ENCODE measurements at regions not wholly inside any gene's neighbourhood (a gene's known extent, or its start where the extent isn't known, plus 50 kb on each side); places are given as distances from the start of the nearest gene placed in this dataset.

DNA sequence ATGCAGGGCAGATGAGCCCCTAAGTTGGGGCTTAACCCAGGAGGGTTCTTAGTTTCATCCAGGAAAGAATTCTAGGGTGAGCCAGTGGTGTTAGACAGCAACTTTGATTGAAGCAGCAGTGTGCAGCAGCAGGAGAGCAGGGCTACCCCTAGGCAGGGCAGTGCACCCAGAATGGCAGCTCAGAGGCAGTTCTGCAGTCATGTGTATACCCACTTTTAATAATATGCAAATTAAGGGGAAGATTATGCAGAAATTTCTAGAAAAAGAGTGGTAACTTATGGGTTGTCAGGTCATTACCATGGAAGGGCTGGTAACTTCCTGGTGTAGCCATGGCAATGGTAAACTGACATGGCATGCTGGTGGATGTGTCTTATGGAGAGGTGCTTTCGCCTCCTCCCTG, 297.5 kb downstream of the PCNX1 start:
- no peak overlapping the region for H3K9ac ChIP-seq (ENCODE audit: low read depth, low read length)
- no peaks in the 10 kb centered on the region for H3K36me3 ChIP-seq (ENCODE audit: control insufficient read depth, insufficient read depth, low read length)
- no peaks in the 10 kb centered on the region for H3K4me1 ChIP-seq (ENCODE audit: control insufficient read depth, insufficient read depth, low read length)
- no peaks in the 10 kb centered on the region for H3K9me3 ChIP-seq (ENCODE audit: control insufficient read depth, insufficient read depth, low read length)
- H3K27me3 ChIP-seq (ENCODE audit: control insufficient read depth, insufficient read depth, low read length) = no peaks in the 10 kb centered on the region
- no peak overlapping the region for H3K4me3 ChIP-seq (ENCODE audit: low read depth, low read length)

DNA sequence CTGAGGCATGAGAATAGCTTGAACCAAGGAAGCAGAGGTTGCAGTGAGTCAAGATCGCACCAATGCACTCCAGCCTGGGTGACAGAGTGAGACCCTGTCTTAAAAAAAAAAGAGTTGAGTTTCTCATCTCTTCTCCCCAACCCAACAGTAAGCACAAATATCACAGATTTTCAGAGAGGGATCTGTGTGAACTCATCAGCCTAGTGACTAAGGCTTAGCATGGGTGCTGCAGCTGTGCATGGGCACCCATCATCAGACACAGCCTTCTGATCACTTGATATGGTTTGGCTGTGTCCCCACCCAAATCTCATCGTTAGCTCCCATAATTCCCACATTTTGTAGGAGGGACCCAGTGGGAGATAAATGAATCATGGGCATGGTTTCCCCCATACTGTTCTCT, 298.9 kb downstream of the PCNX1 start:
- H3K9ac ChIP-seq (ENCODE audit: low read depth, low read length) = no peak overlapping the region
- H3K4me3 ChIP-seq (ENCODE audit: low read depth, low read length) = no peak overlapping the region
- no peaks in the 10 kb centered on the region for H3K4me1 ChIP-seq (ENCODE audit: control insufficient read depth, insufficient read depth, low read length)
- no peaks in the 10 kb centered on the region for H3K27me3 ChIP-seq (ENCODE audit: control insufficient read depth, insufficient read depth, low read length)
- no peaks in the 10 kb centered on the region for H3K9me3 ChIP-seq (ENCODE audit: control insufficient read depth, insufficient read depth, low read length)
- no peaks in the 10 kb centered on the region for H3K36me3 ChIP-seq (ENCODE audit: control insufficient read depth, insufficient read depth, low read length)

DNA sequence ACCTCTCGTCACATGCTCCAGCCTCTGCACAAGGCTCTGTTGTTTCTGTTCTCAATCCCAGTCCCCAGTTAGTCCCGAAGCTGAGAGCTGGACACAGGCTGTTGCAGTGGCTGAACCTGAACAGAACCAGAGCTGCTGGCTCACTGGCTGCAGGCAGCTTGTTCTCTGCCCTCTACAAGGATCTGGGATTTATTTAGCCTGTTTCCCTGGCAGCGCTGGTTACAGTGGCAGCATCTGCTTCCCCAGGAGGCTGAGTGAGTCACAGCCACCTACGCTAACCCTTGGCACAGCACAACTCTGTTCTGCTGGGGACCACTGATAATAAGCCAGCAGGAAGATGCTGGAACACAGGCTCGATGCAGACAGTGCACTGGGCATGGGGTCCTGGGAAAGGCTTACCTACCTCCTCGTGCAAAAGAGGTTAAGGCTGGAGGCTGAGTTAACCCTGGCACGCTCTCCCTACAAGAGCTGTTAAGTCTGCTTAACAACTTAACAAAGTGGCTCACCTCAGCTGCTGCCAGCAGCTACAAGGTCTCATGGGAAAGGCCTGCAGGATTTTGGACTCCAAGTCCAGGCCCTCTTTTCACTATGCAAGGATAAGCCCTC, 299.6 kb downstream of the PCNX1 start:
- no peak overlapping the region for H3K4me3 ChIP-seq (ENCODE audit: low read depth, low read length)
- no peaks in the 10 kb centered on the region for H3K36me3 ChIP-seq (ENCODE audit: control insufficient read depth, insufficient read depth, low read length)

DNA sequence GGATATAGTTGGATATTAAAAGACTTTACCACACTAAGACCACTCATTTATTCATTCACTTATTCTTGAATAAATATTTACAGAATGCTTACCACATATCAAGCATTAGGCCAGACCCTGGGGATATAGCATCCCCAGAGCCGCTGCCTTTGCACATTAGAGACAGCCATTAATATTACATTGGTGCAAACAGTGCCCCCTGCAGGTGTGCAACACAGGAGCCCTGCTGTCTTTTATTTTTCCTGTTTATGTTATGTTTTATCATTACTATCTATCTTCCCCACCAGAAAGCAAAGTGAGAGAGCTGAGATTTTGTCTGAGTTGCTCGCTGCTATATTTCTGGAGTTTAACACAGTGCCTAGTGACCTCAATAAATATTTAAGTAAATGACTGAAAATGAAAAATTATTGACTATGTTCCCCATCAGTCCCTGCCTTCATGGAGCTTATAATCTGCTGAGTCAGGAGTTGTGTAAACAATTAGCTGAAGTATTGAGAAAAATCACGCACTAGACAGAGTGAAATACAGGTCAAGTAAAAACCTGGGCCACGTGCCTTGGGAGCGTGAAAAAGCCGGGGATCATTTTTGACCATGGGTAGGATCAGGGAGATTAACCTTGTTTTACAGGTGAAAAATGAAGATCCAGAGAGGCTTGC, 301.6 kb downstream of the PCNX1 start:
- no peak overlapping the region for H3K4me3 ChIP-seq (ENCODE audit: low read depth, low read length)
- H3K27me3 ChIP-seq (ENCODE audit: control insufficient read depth, insufficient read depth, low read length) = no peaks in the 10 kb centered on the region
- no peaks in the 10 kb centered on the region for H3K9me3 ChIP-seq (ENCODE audit: control insufficient read depth, insufficient read depth, low read length)
- no peaks in the 10 kb centered on the region for H3K4me1 ChIP-seq (ENCODE audit: control insufficient read depth, insufficient read depth, low read length)
- H3K9ac ChIP-seq (ENCODE audit: low read depth, low read length) = no peak overlapping the region
- no peaks in the 10 kb centered on the region for H3K36me3 ChIP-seq (ENCODE audit: control insufficient read depth, insufficient read depth, low read length)

More for the DNA sequence above, 299.6 kb downstream of the PCNX1 start:
- Histone ChIP-seq H3K9me3 (ENCODE audit: control insufficient read depth, insufficient read depth, low read length) (no peaks in the 10 kb centered on the region), H3K9ac (ENCODE audit: low read depth, low read length) (no peak overlapping the region), H3K27me3 (ENCODE audit: control insufficient read depth, insufficient read depth, low read length) (no peaks in the 10 kb centered on the region), H3K4me1 (ENCODE audit: control insufficient read depth, insufficient read depth, low read length) (no peaks in the 10 kb centered on the region)

DNA sequence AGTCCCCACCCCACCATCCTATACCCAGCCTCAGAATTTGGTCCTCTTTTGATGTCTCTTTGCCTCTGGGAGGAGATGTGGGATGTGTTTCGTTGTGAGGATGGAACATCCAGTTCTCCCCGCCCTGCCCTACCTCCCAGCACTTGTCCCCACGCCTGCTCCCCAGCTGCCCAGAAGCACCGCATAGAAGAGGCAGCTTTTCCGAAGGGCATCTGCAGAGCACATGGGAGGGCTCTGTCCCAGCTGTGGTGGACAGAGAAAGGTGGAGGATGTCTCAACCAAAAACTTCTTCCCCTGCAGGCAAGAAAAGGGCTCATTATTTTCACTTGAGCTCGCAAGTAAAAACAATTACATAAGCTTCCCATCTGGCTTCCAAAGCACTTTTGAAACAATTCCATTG, 302.6 kb downstream of the PCNX1 start:
- H3K36me3 ChIP-seq (ENCODE audit: control insufficient read depth, insufficient read depth, low read length) = no peaks in the 10 kb centered on the region
- H3K4me1 ChIP-seq (ENCODE audit: control insufficient read depth, insufficient read depth, low read length) = no peaks in the 10 kb centered on the region
- no peak overlapping the region for H3K4me3 ChIP-seq (ENCODE audit: low read depth, low read length)
- H3K27me3 ChIP-seq (ENCODE audit: control insufficient read depth, insufficient read depth, low read length) = no peaks in the 10 kb centered on the region
- no peak overlapping the region for H3K9ac ChIP-seq (ENCODE audit: low read depth, low read length)
- no peaks in the 10 kb centered on the region for H3K9me3 ChIP-seq (ENCODE audit: control insufficient read depth, insufficient read depth, low read length)

DNA sequence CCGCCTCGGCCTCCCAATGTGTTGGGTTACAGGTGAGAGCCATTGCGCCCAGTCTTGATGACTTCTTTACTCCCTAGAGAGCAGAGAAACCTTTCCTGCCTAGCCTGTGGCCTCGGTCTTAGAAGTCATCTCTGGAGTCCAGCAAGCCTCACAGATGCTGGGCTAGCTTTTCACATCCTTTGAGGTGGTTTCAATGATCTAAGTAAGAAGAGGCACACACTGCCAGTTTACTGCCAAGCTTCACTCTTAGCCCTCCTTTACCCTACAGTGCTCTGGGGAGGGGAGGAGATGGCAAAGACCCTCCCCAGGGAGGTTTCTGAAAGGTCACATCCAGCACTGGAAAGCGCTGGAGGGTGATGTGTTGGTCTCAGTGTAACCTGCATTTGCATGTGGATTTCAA, 304.8 kb downstream of the PCNX1 start:
- Histone ChIP-seq H3K9ac (ENCODE audit: low read depth, low read length) (no peak overlapping the region), H3K9me3 (ENCODE audit: control insufficient read depth, insufficient read depth, low read length) (no peaks in the 10 kb centered on the region), H3K4me3 (ENCODE audit: low read depth, low read length) (no peak overlapping the region), H3K4me1 (ENCODE audit: control insufficient read depth, insufficient read depth, low read length) (no peaks in the 10 kb centered on the region), H3K27me3 (ENCODE audit: control insufficient read depth, insufficient read depth, low read length) (no peaks in the 10 kb centered on the region), H3K36me3 (ENCODE audit: control insufficient read depth, insufficient read depth, low read length) (no peaks in the 10 kb centered on the region)

DNA sequence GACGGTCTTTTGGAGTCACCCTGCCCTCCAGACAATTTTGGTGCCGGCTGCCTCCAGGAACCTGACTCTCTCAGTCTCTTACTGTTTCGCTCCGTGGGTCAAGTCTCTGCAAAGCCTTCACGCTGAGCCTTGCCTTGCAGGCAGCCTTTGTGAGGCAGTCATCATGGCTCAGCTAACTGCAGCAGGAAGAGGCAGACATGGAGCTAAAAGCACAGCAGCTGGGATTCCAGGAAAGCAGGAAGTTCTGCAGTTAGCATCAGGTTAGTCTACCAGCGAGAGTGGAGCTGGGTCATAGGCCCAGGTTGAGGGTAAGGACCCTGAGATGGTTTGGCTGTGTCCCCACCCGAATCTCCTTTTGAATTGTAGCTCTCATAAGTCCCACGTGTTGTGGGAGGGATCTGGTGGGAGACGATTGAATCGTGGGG, 305.4 kb downstream of the PCNX1 start:
- no peak overlapping the region for H3K4me3 ChIP-seq (ENCODE audit: low read depth, low read length)
- H3K36me3 ChIP-seq (ENCODE audit: control insufficient read depth, insufficient read depth, low read length) = no peaks in the 10 kb centered on the region
- no peaks in the 10 kb centered on the region for H3K9me3 ChIP-seq (ENCODE audit: control insufficient read depth, insufficient read depth, low read length)
- H3K4me1 ChIP-seq (ENCODE audit: control insufficient read depth, insufficient read depth, low read length) = no peaks in the 10 kb centered on the region
- no peaks in the 10 kb centered on the region for H3K27me3 ChIP-seq (ENCODE audit: control insufficient read depth, insufficient read depth, low read length)
- H3K9ac ChIP-seq (ENCODE audit: low read depth, low read length) = no peak overlapping the region

DNA sequence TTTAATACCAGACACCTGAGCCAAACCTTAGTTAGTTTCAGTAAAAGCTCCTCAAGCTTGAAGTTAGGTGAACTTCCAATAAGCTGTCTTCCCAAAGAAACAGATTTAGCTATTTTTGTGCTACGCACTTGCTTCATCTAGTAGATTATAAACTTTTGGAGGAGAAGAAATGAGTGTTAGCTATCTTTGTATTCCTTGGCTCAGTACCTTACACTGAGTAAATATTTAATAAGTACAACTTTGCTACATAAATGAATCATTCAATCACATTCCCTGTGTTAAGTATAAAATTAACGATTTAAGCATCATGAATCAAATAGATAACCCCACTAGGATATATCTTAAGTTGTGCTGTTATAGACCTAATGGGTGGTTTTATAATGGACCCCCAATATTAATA, 307.0 kb downstream of the PCNX1 start:
- Histone ChIP-seq H3K27me3 (ENCODE audit: control insufficient read depth, insufficient read depth, low read length) (no peaks in the 10 kb centered on the region), H3K9me3 (ENCODE audit: control insufficient read depth, insufficient read depth, low read length) (no peaks in the 10 kb centered on the region), H3K9ac (ENCODE audit: low read depth, low read length) (no peak overlapping the region), H3K36me3 (ENCODE audit: control insufficient read depth, insufficient read depth, low read length) (no peaks in the 10 kb centered on the region), H3K4me3 (ENCODE audit: low read depth, low read length) (no peak overlapping the region), H3K4me1 (ENCODE audit: control insufficient read depth, insufficient read depth, low read length) (no peaks in the 10 kb centered on the region)

DNA sequence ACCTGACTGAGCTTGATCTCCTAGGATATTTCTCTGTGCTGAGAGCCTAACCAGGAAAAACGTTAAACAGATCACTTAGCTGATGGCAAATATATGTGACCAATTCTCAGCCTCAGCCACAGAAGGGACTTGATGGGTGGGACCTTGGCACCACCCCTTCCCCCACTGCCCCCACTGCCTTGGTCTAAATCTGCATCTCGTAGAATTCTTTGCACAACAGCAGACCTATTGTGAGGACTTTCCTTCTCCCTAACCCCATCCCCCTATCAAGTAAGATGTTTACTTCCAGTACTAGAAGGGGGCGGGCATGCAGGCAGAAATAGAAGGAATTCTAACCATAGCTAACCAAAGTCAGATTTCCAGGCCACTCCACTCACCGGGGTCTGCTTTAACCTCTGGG, 313.2 kb downstream of the PCNX1 start:
- H3K27me3 ChIP-seq (ENCODE audit: control insufficient read depth, insufficient read depth, low read length) = no peaks in the 10 kb centered on the region
- no peaks in the 10 kb centered on the region for H3K4me1 ChIP-seq (ENCODE audit: control insufficient read depth, insufficient read depth, low read length)
- no peak overlapping the region for H3K4me3 ChIP-seq (ENCODE audit: low read depth, low read length)
- no peaks in the 10 kb centered on the region for H3K36me3 ChIP-seq (ENCODE audit: control insufficient read depth, insufficient read depth, low read length)
- no peaks in the 10 kb centered on the region for H3K9me3 ChIP-seq (ENCODE audit: control insufficient read depth, insufficient read depth, low read length)
- no peak overlapping the region for H3K9ac ChIP-seq (ENCODE audit: low read depth, low read length)

DNA sequence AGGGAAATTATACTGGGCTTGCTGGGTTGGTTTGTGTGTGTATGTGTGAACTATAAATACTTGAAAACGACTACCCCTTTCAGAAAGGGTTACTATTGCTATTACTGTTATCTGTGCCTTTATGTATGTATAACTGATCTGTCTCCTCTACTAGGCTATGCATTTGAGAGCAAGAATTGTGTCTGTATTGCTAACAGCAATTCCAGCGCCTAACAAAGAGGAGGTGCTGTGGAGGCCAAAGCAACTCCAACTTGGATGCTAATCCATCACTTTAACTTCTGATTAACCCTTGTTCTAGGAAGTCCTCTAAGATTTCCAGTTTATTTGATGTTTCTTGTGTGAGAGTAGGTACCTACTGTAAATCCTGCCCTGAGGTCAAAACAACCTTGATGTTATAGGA, 313.9 kb downstream of the PCNX1 start:
- H3K9ac ChIP-seq (ENCODE audit: low read depth, low read length) = no peak overlapping the region

DNA sequence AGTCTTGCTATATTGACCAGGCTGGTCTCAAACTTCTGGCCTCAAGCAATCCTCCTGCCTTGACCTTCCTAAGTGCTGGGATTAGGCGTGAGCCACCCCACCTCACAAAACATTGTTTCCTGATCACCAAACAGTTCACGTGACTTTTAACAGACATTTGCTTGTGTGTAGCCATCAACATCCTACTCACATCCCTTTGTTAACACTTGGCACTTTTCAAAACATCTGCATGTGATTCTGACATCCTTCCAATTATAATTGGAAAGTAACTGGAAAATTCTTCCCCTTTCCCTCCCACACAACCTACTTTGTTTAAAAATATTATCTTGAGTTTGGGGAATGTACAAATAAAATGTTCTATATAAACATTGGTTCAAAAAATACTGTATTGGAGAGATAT, 317.9 kb downstream of the PCNX1 start:
- Histone ChIP-seq H3K9ac (ENCODE audit: low read depth, low read length) (no peak overlapping the region), H3K9me3 (ENCODE audit: control insufficient read depth, insufficient read depth, low read length) (no peaks in the 10 kb centered on the region)

More for the DNA sequence above, 313.9 kb downstream of the PCNX1 start:
- Histone ChIP-seq H3K9me3 (ENCODE audit: control insufficient read depth, insufficient read depth, low read length) (no peaks in the 10 kb centered on the region), H3K27me3 (ENCODE audit: control insufficient read depth, insufficient read depth, low read length) (no peaks in the 10 kb centered on the region), H3K36me3 (ENCODE audit: control insufficient read depth, insufficient read depth, low read length) (no peaks in the 10 kb centered on the region), H3K4me1 (ENCODE audit: control insufficient read depth, insufficient read depth, low read length) (no peaks in the 10 kb centered on the region), H3K4me3 (ENCODE audit: low read depth, low read length) (no peak overlapping the region)

DNA sequence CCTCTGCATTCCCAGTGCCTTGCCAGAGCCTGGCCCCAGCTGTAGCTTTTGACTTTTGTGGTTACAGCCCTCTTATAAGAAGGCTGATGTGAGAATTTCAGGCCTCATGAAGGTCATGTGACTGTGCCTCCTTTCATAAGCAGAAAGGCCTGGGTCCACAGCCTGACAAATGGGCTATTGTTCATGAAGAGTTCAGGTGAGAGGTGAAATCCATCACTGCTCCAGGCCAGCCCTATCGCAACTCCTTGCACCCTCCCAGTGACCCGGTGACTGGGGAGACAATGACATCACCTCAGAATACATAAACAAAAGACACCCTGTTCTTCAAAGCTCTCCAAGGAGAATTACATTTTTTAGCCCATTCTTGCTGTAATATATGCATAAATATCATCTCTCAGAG, 321.5 kb downstream of the PCNX1 start:
- Histone ChIP-seq H3K36me3 (ENCODE audit: control insufficient read depth, insufficient read depth, low read length) (no peaks in the 10 kb centered on the region), H3K4me3 (ENCODE audit: low read depth, low read length) (no peak overlapping the region), H3K4me1 (ENCODE audit: control insufficient read depth, insufficient read depth, low read length) (no peaks in the 10 kb centered on the region), H3K9ac (ENCODE audit: low read depth, low read length) (no peak overlapping the region), H3K9me3 (ENCODE audit: control insufficient read depth, insufficient read depth, low read length) (no peaks in the 10 kb centered on the region), H3K27me3 (ENCODE audit: control insufficient read depth, insufficient read depth, low read length) (no peaks in the 10 kb centered on the region)

More for the DNA sequence above, 317.9 kb downstream of the PCNX1 start:
- Histone ChIP-seq H3K4me3 (ENCODE audit: low read depth, low read length) (no peak overlapping the region), H3K36me3 (ENCODE audit: control insufficient read depth, insufficient read depth, low read length) (no peaks in the 10 kb centered on the region), H3K27me3 (ENCODE audit: control insufficient read depth, insufficient read depth, low read length) (no peaks in the 10 kb centered on the region), H3K4me1 (ENCODE audit: control insufficient read depth, insufficient read depth, low read length) (no peaks in the 10 kb centered on the region)
